GM18505 (cell line): ENCODE measurements at regions not wholly inside any gene's neighbourhood (a gene's known extent, or its start where the extent isn't known, plus 50 kb on each side); places are given as distances from the start of the nearest gene placed in this dataset.

Experiments
- ATAC-seq: cut with Tn5 transposase; IDR thresholded peaks from one replicate; pipeline ENCODE4 v1.9.1; 2021; ENCODE audit not compliant: unreplicated experiment
- POLR2A ChIP-seq: IDR thresholded peaks from 4 replicates; pipeline ENCODE4 v1.6.1; 2011; ENCODE audit warnings: borderline replicate concordance; ENCODE audit not compliant: insufficient read depth, insufficient read length; ENCODE audit errors: extremely low read depth

- TF ChIP-seq POLR2A: no peak
Measured at GRCh38 chr9:19992556-19992955, 203.7 kb upstream of the SLC24A2 start.

GRCh38 chr9:19989213-19989612, 200.4 kb upstream of the SLC24A2 start:
- no peak for ATAC-seq
- TF ChIP-seq POLR2A: no peak

More at GRCh38 chr9:19992556-19992955, 203.7 kb upstream of the SLC24A2 start:
- ATAC-seq: no peak

GRCh38 chr9:19988281-19988680, 199.4 kb upstream of the SLC24A2 start:
- no peak for TF ChIP-seq POLR2A
- no peak for ATAC-seq

GRCh38 chr9:19985081-19985480, 196.2 kb upstream of the SLC24A2 start:
- TF ChIP-seq POLR2A: no peak
- no peak for ATAC-seq

GRCh38 chr9:19976226-19976625, 187.4 kb upstream of the SLC24A2 start:
- TF ChIP-seq POLR2A: no peak
- no peak for ATAC-seq

- no peak for TF ChIP-seq POLR2A
- ATAC-seq: no peak
Measured at GRCh38 chr9:19975499-19975898, 186.7 kb upstream of the SLC24A2 start.

- no peak for ATAC-seq
- TF ChIP-seq POLR2A: no peak
Measured at GRCh38 chr9:19969721-19970120, 180.9 kb upstream of the SLC24A2 start.

GRCh38 chr9:19967888-19968459, 179.1 kb upstream of the SLC24A2 start:
- TF ChIP-seq POLR2A: no peak
- ATAC-seq: no peak

GRCh38 chr9:19967216-19967887, 178.5 kb upstream of the SLC24A2 start:
- no peak for TF ChIP-seq POLR2A
- no peak for ATAC-seq

GRCh38 chr9:19965336-19965735, 176.5 kb upstream of the SLC24A2 start:
- no peak for TF ChIP-seq POLR2A
- no peak for ATAC-seq

GRCh38 chr9:19947996-19948395, 159.2 kb upstream of the SLC24A2 start:
- no peak for ATAC-seq

GRCh38 chr9:19946441-19947109, 157.7 kb upstream of the SLC24A2 start:
- no peak for TF ChIP-seq POLR2A
- ATAC-seq: peak; percentile 53

More at GRCh38 chr9:19947996-19948395, 159.2 kb upstream of the SLC24A2 start:
- no peak for TF ChIP-seq POLR2A

GRCh38 chr9:19941874-19942273, 153.0 kb upstream of the SLC24A2 start:
- no peak for ATAC-seq
- no peak for TF ChIP-seq POLR2A

- ATAC-seq: no peak
Measured at GRCh38 chr9:19940811-19941535, 152.1 kb upstream of the SLC24A2 start.

GRCh38 chr9:19939734-19940278, 151.0 kb upstream of the SLC24A2 start:
- TF ChIP-seq POLR2A: no peak

More at GRCh38 chr9:19940811-19941535, 152.1 kb upstream of the SLC24A2 start:
- TF ChIP-seq POLR2A: no peak

More at GRCh38 chr9:19939734-19940278, 151.0 kb upstream of the SLC24A2 start:
- ATAC-seq: no peak
